DND-41 (cell line): ENCODE measurements at regions not wholly inside any gene's neighbourhood (a gene's known extent, or its start where the extent isn't known, plus 50 kb on each side); places are given as distances from the start of the nearest gene placed in this dataset.

ENCODE experiments used
- EZH2 ChIP-seq: IDR thresholded peaks from 3 replicates; pipeline ENCODE4 v1.6.1; 2012; ENCODE audit warnings: borderline replicate concordance, low read depth, mild to moderate bottlenecking, moderate library complexity, low read length, inconsistent platforms; ENCODE audit not compliant: severe bottlenecking
- TF ChIP-seq, protein P1 (sequence below): IDR thresholded peaks from 2 replicates; pipeline ENCODE4 v1.5.1; 2012; ENCODE audit warnings: borderline replicate concordance, low read length, moderate library complexity, mild to moderate bottlenecking; ENCODE audit not compliant: poor library complexity, severe bottlenecking; ENCODE audit errors: extremely low read depth

DNA sequence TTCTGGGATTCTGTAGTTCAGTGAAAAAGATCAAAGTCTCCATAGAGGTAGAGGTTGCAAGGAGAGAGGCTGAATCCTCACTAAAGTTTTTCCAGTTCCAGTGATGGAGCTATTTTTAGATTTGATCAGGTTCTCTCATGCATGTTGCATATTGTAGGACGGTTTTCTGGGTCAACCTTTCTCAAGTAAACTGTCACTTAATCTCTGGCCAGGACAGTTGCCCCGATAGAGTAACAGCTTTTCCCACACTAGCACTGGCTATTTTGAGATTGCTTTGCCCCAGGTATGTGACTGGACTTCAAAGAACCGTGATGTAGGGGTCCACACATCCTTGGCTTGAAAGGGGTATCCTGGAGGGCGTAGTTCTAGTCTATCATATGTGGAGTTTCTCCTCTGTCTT, 67.4 kb upstream of the EPCAM start:
- no peak for TF ChIP-seq EZH2
- TF ChIP-seq, protein P1, sequence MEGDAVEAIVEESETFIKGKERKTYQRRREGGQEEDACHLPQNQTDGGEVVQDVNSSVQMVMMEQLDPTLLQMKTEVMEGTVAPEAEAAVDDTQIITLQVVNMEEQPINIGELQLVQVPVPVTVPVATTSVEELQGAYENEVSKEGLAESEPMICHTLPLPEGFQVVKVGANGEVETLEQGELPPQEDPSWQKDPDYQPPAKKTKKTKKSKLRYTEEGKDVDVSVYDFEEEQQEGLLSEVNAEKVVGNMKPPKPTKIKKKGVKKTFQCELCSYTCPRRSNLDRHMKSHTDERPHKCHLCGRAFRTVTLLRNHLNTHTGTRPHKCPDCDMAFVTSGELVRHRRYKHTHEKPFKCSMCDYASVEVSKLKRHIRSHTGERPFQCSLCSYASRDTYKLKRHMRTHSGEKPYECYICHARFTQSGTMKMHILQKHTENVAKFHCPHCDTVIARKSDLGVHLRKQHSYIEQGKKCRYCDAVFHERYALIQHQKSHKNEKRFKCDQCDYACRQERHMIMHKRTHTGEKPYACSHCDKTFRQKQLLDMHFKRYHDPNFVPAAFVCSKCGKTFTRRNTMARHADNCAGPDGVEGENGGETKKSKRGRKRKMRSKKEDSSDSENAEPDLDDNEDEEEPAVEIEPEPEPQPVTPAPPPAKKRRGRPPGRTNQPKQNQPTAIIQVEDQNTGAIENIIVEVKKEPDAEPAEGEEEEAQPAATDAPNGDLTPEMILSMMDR, result no peak
